ENCODE measurements at regions not wholly inside any gene's neighbourhood (a gene's known extent, or its start where the extent isn't known, plus 50 kb on each side); places are given as distances from the start of the nearest gene placed in this dataset.

DNA sequence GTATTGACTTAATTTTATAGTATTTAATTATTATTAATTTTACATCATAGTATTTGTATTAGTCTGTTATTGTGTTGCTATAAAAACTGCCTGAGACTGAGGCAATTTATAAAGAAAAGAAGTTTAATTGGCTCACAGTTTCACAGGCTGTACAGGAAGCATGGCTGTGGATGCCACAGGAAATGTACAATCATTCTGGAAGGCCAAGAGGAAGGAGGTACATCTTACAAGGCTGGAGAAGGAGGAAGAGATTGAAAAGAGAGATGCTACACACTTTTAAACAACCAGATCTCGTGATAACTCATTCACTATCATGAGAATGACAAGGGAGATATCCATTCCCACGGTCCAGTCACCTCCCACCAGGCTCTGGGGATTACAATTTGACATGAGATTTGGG, 2019.4 kb upstream of the PIK3C3 start:
- H3K4me3 Mint-ChIP-seq, result no peak overlapping the region
- Histone ChIP-seq H3K4me3 (ENCODE audit: low read length) (no peak overlapping the region), H3K9me3 (ENCODE audit: low read length) (no peaks in the 10 kb centered on the region), H3K27me3 (ENCODE audit: insufficient read depth, low read length, poor library complexity, severe bottlenecking) (no peaks in the 10 kb centered on the region), H3K4me1 (ENCODE audit: insufficient read depth, low read length) (no peaks in the 10 kb centered on the region), H3K36me3 (ENCODE audit: insufficient read depth, low read length) (no peaks in the 10 kb centered on the region), H3K27ac (ENCODE audit: low read depth, low read length) (no peak overlapping the region)
- no peaks in the 10 kb centered on the region for H3K27me3 Mint-ChIP-seq
- no peak overlapping the region for H3K27ac Mint-ChIP-seq
- ChIA-PET POLR2A (no interaction called here), CTCF (no interaction called here)
- peaks cover 1 to 36% (median 8%) of the 10 kb centered on the region in 5 donors for H3K9me3 Mint-ChIP-seq
- no peak for DNase-seq
- H3K4me1 Mint-ChIP-seq, result no peaks in the 10 kb centered on the region
- no peaks in the 10 kb centered on the region for H3K36me3 Mint-ChIP-seq

DNA sequence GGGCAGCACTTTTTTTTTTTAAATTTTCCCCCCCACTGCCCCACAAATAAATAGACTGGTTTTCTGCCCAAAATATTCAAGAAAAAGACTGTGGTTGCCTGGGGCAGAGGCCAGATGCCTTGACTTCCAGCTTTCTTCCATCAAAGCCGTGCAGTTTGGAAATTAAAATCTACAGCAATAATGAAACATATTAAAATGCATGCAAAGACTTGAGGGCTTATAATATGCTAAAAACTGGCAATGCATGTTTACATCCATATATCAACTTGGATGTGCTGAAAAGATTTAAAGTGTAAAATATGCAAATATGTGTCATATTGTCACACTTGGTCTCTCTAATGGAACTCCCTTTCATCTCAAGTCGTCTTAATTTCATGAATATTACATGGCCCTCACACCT, 2036.2 kb upstream of the PIK3C3 start:
- no peaks in the 10 kb centered on the region for H3K36me3 ChIP-seq (ENCODE audit: insufficient read depth, low read length)
- H3K4me3 Mint-ChIP-seq, result no peak overlapping the region
- no peaks in the 10 kb centered on the region for H3K36me3 Mint-ChIP-seq
- H3K27ac Mint-ChIP-seq, result no peak overlapping the region
- no peak for DNase-seq
- H3K4me1 ChIP-seq (ENCODE audit: insufficient read depth, low read length), result no peaks in the 10 kb centered on the region
- no peaks in the 10 kb centered on the region for H3K27me3 Mint-ChIP-seq
- peaks cover 0 to 29% (median 8%) of the 10 kb centered on the region in 5 donors for H3K9me3 Mint-ChIP-seq
- H3K27me3 ChIP-seq (ENCODE audit: insufficient read depth, low read length, poor library complexity, severe bottlenecking), result no peaks in the 10 kb centered on the region
- H3K27ac ChIP-seq (ENCODE audit: low read depth, low read length), result no peak overlapping the region
- POLR2A ChIA-PET, result no interaction called here
- CTCF ChIA-PET, result no interaction called here
- no peaks in the 10 kb centered on the region for H3K9me3 ChIP-seq (ENCODE audit: low read length)
- no peaks in the 10 kb centered on the region for H3K4me1 Mint-ChIP-seq
- no peak overlapping the region for H3K4me3 ChIP-seq (ENCODE audit: low read length)

DNA sequence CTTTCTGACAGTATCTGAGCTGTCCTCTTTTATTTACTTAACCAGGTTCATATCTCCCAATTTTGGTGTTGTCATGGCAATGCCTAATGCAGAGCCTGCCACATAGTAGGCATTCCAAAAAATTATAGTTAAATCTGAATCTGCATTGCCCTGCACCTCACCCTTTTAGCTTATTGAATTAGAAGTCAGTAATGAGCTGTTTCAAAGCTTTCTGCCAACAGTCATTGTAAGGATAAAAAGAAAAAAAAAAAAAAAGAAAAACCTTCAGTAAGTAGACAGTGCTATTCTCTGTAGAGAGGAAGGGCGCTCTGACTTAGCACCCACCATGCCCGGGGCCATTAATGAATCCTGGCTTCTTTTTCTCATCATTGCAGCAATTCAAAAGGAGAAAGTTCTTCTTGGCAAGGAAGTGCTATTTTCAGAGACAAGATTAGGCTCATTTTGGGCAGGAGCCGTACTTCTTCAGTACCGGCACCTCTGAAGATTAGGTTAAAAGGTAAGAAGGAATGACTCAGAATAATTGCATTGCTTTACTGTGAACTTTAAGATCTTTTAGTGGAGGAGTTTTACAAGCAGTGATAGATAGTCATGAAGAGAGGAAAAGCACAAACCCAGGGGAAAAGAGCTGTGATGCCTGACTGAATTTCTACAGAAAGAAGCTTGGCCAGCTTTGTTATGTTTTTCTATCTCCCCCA, 2041.2 kb upstream of the PIK3C3 start:
- H3K9me3 ChIP-seq (ENCODE audit: low read length), result no peaks in the 10 kb centered on the region
- no peak for DNase-seq
- H3K27me3 ChIP-seq (ENCODE audit: insufficient read depth, low read length, poor library complexity, severe bottlenecking), result no peaks in the 10 kb centered on the region
- H3K27ac Mint-ChIP-seq, result no peak overlapping the region
- ChIA-PET POLR2A (no interaction called here), CTCF (no interaction called here)
- no peak overlapping the region for H3K4me3 ChIP-seq (ENCODE audit: low read length)
- H3K27ac ChIP-seq (ENCODE audit: low read depth, low read length), result no peak overlapping the region
- H3K36me3 Mint-ChIP-seq, result no peaks in the 10 kb centered on the region
- peaks cover 5 to 37% (median 13%) of the 10 kb centered on the region in 5 donors for H3K9me3 Mint-ChIP-seq
- H3K36me3 ChIP-seq (ENCODE audit: insufficient read depth, low read length), result no peaks in the 10 kb centered on the region
- no peaks in the 10 kb centered on the region for H3K4me1 ChIP-seq (ENCODE audit: insufficient read depth, low read length)
- no peak overlapping the region for H3K4me3 Mint-ChIP-seq
- no peaks in the 10 kb centered on the region for H3K4me1 Mint-ChIP-seq
- H3K27me3 Mint-ChIP-seq, result peaks cover 0 to 2% of the 10 kb centered on the region in 2 donors

DNA sequence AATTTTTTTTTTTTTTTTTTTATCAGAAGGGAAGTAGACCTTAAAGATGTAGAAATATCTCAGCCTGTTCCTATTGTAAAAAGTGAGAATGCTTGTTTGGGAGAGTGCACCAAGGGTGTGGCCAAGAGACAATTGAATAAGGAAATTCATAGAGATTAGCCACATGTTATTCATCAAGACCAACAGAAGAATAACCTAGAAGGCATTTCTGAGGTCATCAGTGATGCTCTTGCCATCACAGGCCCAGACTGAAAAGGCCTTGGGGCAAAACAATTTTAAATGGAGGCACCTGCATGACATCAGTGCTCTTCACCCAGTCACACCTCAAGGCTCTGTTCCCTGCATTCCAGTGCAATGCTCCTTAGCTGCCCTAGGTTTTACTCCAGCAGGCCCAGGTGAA, 2043.3 kb upstream of the PIK3C3 start:
- no peaks in the 10 kb centered on the region for H3K36me3 Mint-ChIP-seq
- peaks cover 0 to 2% of the 10 kb centered on the region in 2 donors for H3K27me3 Mint-ChIP-seq
- H3K4me1 ChIP-seq (ENCODE audit: insufficient read depth, low read length), result no peaks in the 10 kb centered on the region
- H3K4me3 Mint-ChIP-seq, result no peak overlapping the region
- DNase-seq, result no peak
- H3K27ac ChIP-seq (ENCODE audit: low read depth, low read length), result no peak overlapping the region
- no peak overlapping the region for H3K27ac Mint-ChIP-seq
- no peaks in the 10 kb centered on the region for H3K27me3 ChIP-seq (ENCODE audit: insufficient read depth, low read length, poor library complexity, severe bottlenecking)
- ChIA-PET POLR2A (no interaction called here), CTCF (no interaction called here)
- H3K36me3 ChIP-seq (ENCODE audit: insufficient read depth, low read length), result no peaks in the 10 kb centered on the region
- H3K4me1 Mint-ChIP-seq, result no peaks in the 10 kb centered on the region
- H3K9me3 Mint-ChIP-seq, result peaks cover 2 to 26% (median 13%) of the 10 kb centered on the region in 5 donors
- H3K9me3 ChIP-seq (ENCODE audit: low read length), result no peaks in the 10 kb centered on the region
- H3K4me3 ChIP-seq (ENCODE audit: low read length), result no peak overlapping the region

DNA sequence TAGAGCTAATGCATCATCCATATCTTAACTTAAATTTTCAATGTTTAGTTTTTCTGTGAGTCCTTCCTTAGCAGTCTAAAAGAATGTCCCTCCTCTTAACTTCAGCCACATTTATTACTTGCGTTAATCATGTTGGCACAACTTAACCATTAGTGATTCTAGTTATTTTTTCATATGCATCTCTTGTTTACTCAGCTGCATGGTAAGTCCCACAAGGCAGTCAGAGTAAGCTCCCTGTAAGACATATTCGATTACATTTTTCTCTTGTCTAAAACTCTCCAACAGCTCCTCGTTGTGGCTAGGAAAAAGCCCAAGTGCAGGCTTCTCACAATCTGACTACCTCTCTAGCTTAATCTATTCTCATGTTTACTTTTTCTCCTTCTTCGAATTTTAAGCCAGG, 2045.3 kb upstream of the PIK3C3 start:
- H3K27ac ChIP-seq (ENCODE audit: low read depth, low read length), result no peak overlapping the region
- no peaks in the 10 kb centered on the region for H3K27me3 ChIP-seq (ENCODE audit: insufficient read depth, low read length, poor library complexity, severe bottlenecking)
- no peaks in the 10 kb centered on the region for H3K4me1 ChIP-seq (ENCODE audit: insufficient read depth, low read length)
- no peaks in the 10 kb centered on the region for H3K9me3 ChIP-seq (ENCODE audit: low read length)
- CTCF ChIA-PET, result no interaction called here
- no peaks in the 10 kb centered on the region for H3K4me1 Mint-ChIP-seq
- no peaks in the 10 kb centered on the region for H3K36me3 Mint-ChIP-seq
- POLR2A ChIA-PET, result no interaction called here
- peaks cover 0 to 2% of the 10 kb centered on the region in 2 donors for H3K27me3 Mint-ChIP-seq
- H3K27ac Mint-ChIP-seq, result no peak overlapping the region
- H3K36me3 ChIP-seq (ENCODE audit: insufficient read depth, low read length), result no peaks in the 10 kb centered on the region
- peaks cover 0 to 40% (median 11%) of the 10 kb centered on the region in 5 donors for H3K9me3 Mint-ChIP-seq
- no peak overlapping the region for H3K4me3 Mint-ChIP-seq
- H3K4me3 ChIP-seq (ENCODE audit: low read length), result no peak overlapping the region
- no peak for DNase-seq

DNA sequence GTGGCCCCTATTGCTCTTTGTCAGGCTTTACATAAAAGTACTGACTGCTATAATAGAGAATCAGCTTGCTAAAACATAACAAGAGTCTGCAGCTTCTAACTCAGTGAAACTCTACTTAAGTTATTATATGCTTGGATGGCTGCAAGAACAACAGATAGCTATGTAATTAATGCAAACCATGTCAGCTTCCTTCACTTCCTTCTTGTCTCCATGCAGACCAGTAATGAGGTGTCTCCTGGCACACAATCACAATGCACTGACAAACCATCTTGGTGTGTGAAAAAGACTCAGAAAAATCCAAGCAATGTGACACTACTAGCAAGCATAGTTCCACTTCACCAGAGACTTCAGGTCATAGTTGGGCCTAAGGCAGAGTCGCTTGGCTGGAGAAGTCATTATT, 2068.9 kb upstream of the PIK3C3 start:
- CTCF ChIA-PET, result no interaction called here
- H3K27me3 ChIP-seq (ENCODE audit: insufficient read depth, low read length, poor library complexity, severe bottlenecking), result no peaks in the 10 kb centered on the region
- Mint-ChIP-seq H3K9me3 (peaks cover 3 to 28% (median 13%) of the 10 kb centered on the region in 5 donors), H3K27me3 (no peaks in the 10 kb centered on the region), H3K27ac (no peak overlapping the region), H3K36me3 (no peaks in the 10 kb centered on the region), H3K4me3 (no peak overlapping the region), H3K4me1 (no peaks in the 10 kb centered on the region)
- H3K36me3 ChIP-seq (ENCODE audit: insufficient read depth, low read length), result no peaks in the 10 kb centered on the region
- H3K27ac ChIP-seq (ENCODE audit: low read depth, low read length), result no peak overlapping the region
- POLR2A ChIA-PET, result no interaction called here
- no peaks in the 10 kb centered on the region for H3K4me1 ChIP-seq (ENCODE audit: insufficient read depth, low read length)
- no peaks in the 10 kb centered on the region for H3K9me3 ChIP-seq (ENCODE audit: low read length)
- no peak for DNase-seq
- no peak overlapping the region for H3K4me3 ChIP-seq (ENCODE audit: low read length)

DNA sequence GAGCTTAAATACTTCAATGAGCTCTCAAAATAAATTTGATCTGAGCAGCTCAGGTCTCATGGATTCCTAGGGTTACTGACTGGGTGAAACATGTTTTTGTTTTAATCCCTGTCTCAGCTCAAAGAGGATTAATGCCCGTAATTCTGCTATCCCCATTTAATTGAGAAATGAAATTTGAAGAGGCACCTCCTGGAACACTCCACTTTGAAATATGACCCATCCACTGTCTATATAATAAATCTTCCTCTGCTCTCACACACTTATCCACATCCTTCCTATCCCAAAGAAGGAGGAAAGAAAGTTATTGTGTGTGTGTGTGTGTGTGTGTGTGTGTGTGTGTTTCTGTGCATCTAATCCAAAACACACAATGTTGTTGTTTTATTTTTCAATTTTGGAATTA, 2082.4 kb upstream of the PIK3C3 start:
- no peaks in the 10 kb centered on the region for H3K9me3 ChIP-seq (ENCODE audit: low read length)
- Mint-ChIP-seq H3K27ac (no peak overlapping the region), H3K4me1 (no peaks in the 10 kb centered on the region), H3K9me3 (peaks cover 4 to 20% (median 14%) of the 10 kb centered on the region in 5 donors), H3K36me3 (no peaks in the 10 kb centered on the region), H3K4me3 (no peak overlapping the region), H3K27me3 (no peaks in the 10 kb centered on the region)
- H3K36me3 ChIP-seq (ENCODE audit: insufficient read depth, low read length), result no peaks in the 10 kb centered on the region
- ChIA-PET CTCF (no interaction called here), POLR2A (no interaction called here)
- H3K27me3 ChIP-seq (ENCODE audit: insufficient read depth, low read length, poor library complexity, severe bottlenecking), result no peaks in the 10 kb centered on the region
- no peak for DNase-seq
- H3K4me3 ChIP-seq (ENCODE audit: low read length), result no peak overlapping the region
- no peaks in the 10 kb centered on the region for H3K4me1 ChIP-seq (ENCODE audit: insufficient read depth, low read length)
- no peak overlapping the region for H3K27ac ChIP-seq (ENCODE audit: low read depth, low read length)

DNA sequence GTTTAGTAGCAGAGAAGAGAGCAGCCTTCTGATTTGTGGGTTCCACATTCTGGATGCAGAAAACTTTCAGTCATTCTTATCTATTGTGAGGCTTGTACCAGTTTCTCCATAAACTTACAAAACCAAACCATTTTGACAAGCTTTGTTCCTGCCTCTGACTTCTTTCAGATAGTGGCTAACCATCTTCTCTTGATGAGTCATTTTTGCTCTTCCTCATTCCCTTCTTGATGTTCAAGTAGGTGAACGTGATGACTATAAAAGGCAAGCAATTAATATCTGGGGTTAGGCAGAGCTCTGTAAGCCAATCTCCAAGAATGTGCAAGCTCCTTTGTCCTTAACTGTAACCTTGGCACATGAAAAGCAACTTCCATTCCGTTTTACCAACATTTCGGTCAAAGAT, 2083.1 kb upstream of the PIK3C3 start:
- Mint-ChIP-seq H3K4me3 (no peak overlapping the region), H3K27me3 (no peaks in the 10 kb centered on the region), H3K27ac (no peak overlapping the region), H3K9me3 (peaks cover 4 to 23% (median 14%) of the 10 kb centered on the region in 5 donors), H3K4me1 (no peaks in the 10 kb centered on the region), H3K36me3 (no peaks in the 10 kb centered on the region)
- Histone ChIP-seq H3K36me3 (ENCODE audit: insufficient read depth, low read length) (no peaks in the 10 kb centered on the region), H3K4me1 (ENCODE audit: insufficient read depth, low read length) (no peaks in the 10 kb centered on the region), H3K27me3 (ENCODE audit: insufficient read depth, low read length, poor library complexity, severe bottlenecking) (no peaks in the 10 kb centered on the region), H3K9me3 (ENCODE audit: low read length) (no peaks in the 10 kb centered on the region), H3K27ac (ENCODE audit: low read depth, low read length) (no peak overlapping the region), H3K4me3 (ENCODE audit: low read length) (no peak overlapping the region)
- POLR2A ChIA-PET, result no interaction called here
- DNase-seq, result no peak
- CTCF ChIA-PET, result no interaction called here

DNA sequence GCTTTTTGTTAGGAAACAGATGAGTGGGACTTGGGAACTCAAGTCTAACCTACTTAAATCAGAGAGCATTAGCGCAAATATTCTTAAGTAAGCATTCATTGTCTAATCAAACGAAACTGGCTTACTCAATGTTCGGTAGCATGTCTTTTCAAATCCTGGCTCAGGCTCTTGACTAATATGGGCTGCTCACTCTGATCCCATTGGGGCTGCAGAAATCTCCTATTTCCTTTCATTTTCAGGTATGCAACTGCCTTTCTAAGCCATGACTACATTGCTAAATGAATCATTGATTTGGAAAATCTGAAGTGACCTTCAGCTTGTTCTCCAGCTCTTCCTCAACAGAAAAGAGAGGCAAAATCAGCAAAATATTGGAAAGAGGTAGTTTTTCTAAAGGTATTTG, 2084.4 kb upstream of the PIK3C3 start:
- DNase-seq, result no peak
- Mint-ChIP-seq H3K27ac (no peak overlapping the region), H3K36me3 (no peaks in the 10 kb centered on the region), H3K9me3 (peaks cover 4 to 30% (median 10%) of the 10 kb centered on the region in 5 donors), H3K27me3 (no peaks in the 10 kb centered on the region), H3K4me3 (no peak overlapping the region), H3K4me1 (no peaks in the 10 kb centered on the region)
- POLR2A ChIA-PET, result no interaction called here
- H3K4me1 ChIP-seq (ENCODE audit: insufficient read depth, low read length), result no peaks in the 10 kb centered on the region
- no peaks in the 10 kb centered on the region for H3K36me3 ChIP-seq (ENCODE audit: insufficient read depth, low read length)
- no peak overlapping the region for H3K27ac ChIP-seq (ENCODE audit: low read depth, low read length)
- no peaks in the 10 kb centered on the region for H3K9me3 ChIP-seq (ENCODE audit: low read length)
- no peaks in the 10 kb centered on the region for H3K27me3 ChIP-seq (ENCODE audit: insufficient read depth, low read length, poor library complexity, severe bottlenecking)
- H3K4me3 ChIP-seq (ENCODE audit: low read length), result no peak overlapping the region
- CTCF ChIA-PET, result no interaction called here

Data from CD8-positive, alpha-beta memory T cell (primary cell).